DOHH2 (cell line): ENCODE measurements at regions not wholly inside any gene's neighbourhood (a gene's known extent, or its start where the extent isn't known, plus 50 kb on each side); places are given as distances from the start of the nearest gene placed in this dataset.
"Not testable (repeated sequence)": the region's sequence is repeated elsewhere in the genome, so short reads cannot be mapped to it uniquely, and the experiment has no call there.

ENCODE experiments used
- EZH2phosphoT487 ChIP-seq: fragments of 200-600 bp; sonication (generic); IDR thresholded peaks from 2 replicates; pipeline ENCODE4 v1.6.1; 2017; ENCODE audit warnings: borderline replicate concordance, mild to moderate bottlenecking, antibody characterized with exemption, low read length, moderate library complexity, mixed read lengths
- TF ChIP-seq, protein P1 (sequence below): fragments of 200-600 bp; sonication (generic); IDR thresholded peaks from one replicate; pipeline ENCODE4 v1.5.1; 2014; ENCODE audit warnings: antibody characterized with exemption, mild to moderate bottlenecking, low read depth, low read length; ENCODE audit not compliant: poor library complexity, severe bottlenecking

DNA sequence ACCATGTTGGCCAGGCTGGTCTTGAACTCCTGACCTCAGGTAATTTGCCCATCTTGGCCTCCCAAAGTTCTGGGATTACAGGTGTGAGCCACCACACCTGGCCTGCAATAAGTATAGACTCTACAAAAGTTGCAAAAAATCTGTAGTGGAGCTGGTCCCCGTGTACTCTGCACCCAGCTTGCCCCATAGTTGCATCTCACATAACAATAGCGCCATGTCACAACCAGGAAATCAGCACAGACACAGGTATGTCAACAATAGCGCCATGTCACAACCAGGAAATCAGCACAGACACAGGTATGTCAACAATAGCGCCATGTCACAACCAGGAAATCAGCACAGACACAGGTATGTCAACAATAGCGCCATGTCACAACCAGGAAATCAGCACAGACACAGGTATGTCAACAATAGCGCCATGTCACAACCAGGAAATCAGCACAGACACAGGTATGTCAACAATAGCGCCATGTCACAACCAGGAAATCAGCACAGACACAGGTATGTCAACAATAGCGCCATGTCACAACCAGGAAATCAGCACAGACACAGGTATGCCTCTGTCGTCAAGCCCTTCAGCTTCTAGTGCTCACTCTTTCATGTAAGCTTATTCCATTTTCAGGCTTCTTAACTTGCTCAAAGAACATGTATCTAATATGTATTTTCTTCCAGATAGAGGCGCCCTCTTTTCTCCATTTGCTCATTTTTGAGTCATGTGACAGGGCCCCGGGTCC lies 116.3 kb downstream of the ZNF664 start:
- TF ChIP-seq, protein P1, sequence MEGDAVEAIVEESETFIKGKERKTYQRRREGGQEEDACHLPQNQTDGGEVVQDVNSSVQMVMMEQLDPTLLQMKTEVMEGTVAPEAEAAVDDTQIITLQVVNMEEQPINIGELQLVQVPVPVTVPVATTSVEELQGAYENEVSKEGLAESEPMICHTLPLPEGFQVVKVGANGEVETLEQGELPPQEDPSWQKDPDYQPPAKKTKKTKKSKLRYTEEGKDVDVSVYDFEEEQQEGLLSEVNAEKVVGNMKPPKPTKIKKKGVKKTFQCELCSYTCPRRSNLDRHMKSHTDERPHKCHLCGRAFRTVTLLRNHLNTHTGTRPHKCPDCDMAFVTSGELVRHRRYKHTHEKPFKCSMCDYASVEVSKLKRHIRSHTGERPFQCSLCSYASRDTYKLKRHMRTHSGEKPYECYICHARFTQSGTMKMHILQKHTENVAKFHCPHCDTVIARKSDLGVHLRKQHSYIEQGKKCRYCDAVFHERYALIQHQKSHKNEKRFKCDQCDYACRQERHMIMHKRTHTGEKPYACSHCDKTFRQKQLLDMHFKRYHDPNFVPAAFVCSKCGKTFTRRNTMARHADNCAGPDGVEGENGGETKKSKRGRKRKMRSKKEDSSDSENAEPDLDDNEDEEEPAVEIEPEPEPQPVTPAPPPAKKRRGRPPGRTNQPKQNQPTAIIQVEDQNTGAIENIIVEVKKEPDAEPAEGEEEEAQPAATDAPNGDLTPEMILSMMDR = not testable (repeated sequence)
- not testable (repeated sequence) for TF ChIP-seq EZH2phosphoT487
